ENCODE measurements at regions not wholly inside any gene's neighbourhood (a gene's known extent, or its start where the extent isn't known, plus 50 kb on each side); places are given as distances from the start of the nearest gene placed in this dataset.
"Not testable (repeated sequence)": the region's sequence is repeated elsewhere in the genome, so short reads cannot be mapped to it uniquely, and the experiment has no call there.

GRCh38 chr9:24881361-24881760 is 335.7 kb upstream of the IZUMO3 start:
- H2AFZ ChIP-seq (ENCODE audit: low read length) = no peak overlapping the region
- no peak overlapping the region for H3K4me2 ChIP-seq (ENCODE audit: extremely low read depth, insufficient read depth, low read length)
- H3K9me3 ChIP-seq (ENCODE audit: control insufficient read depth, insufficient read depth, low read depth, low read length) = no peaks in the 10 kb centered on the region
- H3K27ac ChIP-seq (ENCODE audit: insufficient read depth, low read length) = no peak overlapping the region
- no peaks in the 10 kb centered on the region for H3K27me3 ChIP-seq (ENCODE audit: control insufficient read depth, insufficient read depth, low read length)
- H3K9ac ChIP-seq (ENCODE audit: insufficient read depth, low read length) = no peak overlapping the region
- no peaks in the 10 kb centered on the region for H3K4me1 ChIP-seq (ENCODE audit: control insufficient read depth, extremely low read depth, insufficient read depth, low read length)
- no peaks in the 10 kb centered on the region for H4K20me1 ChIP-seq (ENCODE audit: control insufficient read depth, extremely low read depth, insufficient read depth, low read length)
- no peaks in the 10 kb centered on the region for H3K36me3 ChIP-seq (ENCODE audit: control insufficient read depth, insufficient read depth, low read length)
- H3K4me3 ChIP-seq (replicated peaks in 1 of 4; ENCODE audit: control extremely low read depth in 1 of 4, insufficient read depth in 1 of 4, low read depth in 3 of 4, low read length in 4 of 4) = no peak overlapping the region
- no peak for DNase-seq (ENCODE audit: low read depth in 2 of 2)
- no peaks in the 10 kb centered on the region for H3K79me2 ChIP-seq (ENCODE audit: control insufficient read depth, insufficient read depth, low read length)
- TF ChIP-seq CTCF (conservative IDR thresholded peaks at IDR 0.05 in 1 of 2, IDR thresholded peaks at IDR 0.05 in 1 of 2; ENCODE audit: low read depth in 1 of 2, low read length in 2 of 2) (no peak), EZH2 (IDR thresholded peaks at IDR 0.05; ENCODE audit: low read length, missing control alignments) (no peak)

- Histone ChIP-seq H3K4me3 (replicated peaks in 1 of 4; ENCODE audit: control extremely low read depth in 1 of 4, insufficient read depth in 1 of 4, low read depth in 3 of 4, low read length in 4 of 4) (no peak overlapping the region), H3K4me2 (ENCODE audit: extremely low read depth, insufficient read depth, low read length) (no peak overlapping the region), H4K20me1 (ENCODE audit: control insufficient read depth, extremely low read depth, insufficient read depth, low read length) (no peaks in the 10 kb centered on the region), H3K9ac (ENCODE audit: insufficient read depth, low read length) (no peak overlapping the region), H3K79me2 (ENCODE audit: control insufficient read depth, insufficient read depth, low read length) (no peaks in the 10 kb centered on the region), H3K4me1 (ENCODE audit: control insufficient read depth, extremely low read depth, insufficient read depth, low read length) (no peaks in the 10 kb centered on the region), H3K27me3 (ENCODE audit: control insufficient read depth, insufficient read depth, low read length) (no peaks in the 10 kb centered on the region), H3K9me3 (ENCODE audit: control insufficient read depth, insufficient read depth, low read depth, low read length) (no peaks in the 10 kb centered on the region), H3K36me3 (ENCODE audit: control insufficient read depth, insufficient read depth, low read length) (no peaks in the 10 kb centered on the region), H3K27ac (ENCODE audit: insufficient read depth, low read length) (no peak overlapping the region), H2AFZ (ENCODE audit: low read length) (no peak overlapping the region)
- no peak for DNase-seq (ENCODE audit: low read depth in 2 of 2)
- no peak for TF ChIP-seq CTCF (conservative IDR thresholded peaks at IDR 0.05 in 1 of 2, IDR thresholded peaks at IDR 0.05 in 1 of 2; ENCODE audit: low read depth in 1 of 2, low read length in 2 of 2)
Observed at GRCh38 chr9:24879591-24879990, 333.9 kb upstream of the IZUMO3 start.

- H4K20me1 ChIP-seq (ENCODE audit: control insufficient read depth, extremely low read depth, insufficient read depth, low read length); DNase-seq (ENCODE audit: low read depth in 2 of 2); H3K4me3 ChIP-seq (replicated peaks in 1 of 4; ENCODE audit: control extremely low read depth in 1 of 4, insufficient read depth in 1 of 4, low read depth in 3 of 4, low read length in 4 of 4); H3K9me3 ChIP-seq (ENCODE audit: control insufficient read depth, insufficient read depth, low read depth, low read length); H3K36me3 ChIP-seq (ENCODE audit: control insufficient read depth, insufficient read depth, low read length); H3K27ac ChIP-seq (ENCODE audit: insufficient read depth, low read length); H3K9ac ChIP-seq (ENCODE audit: insufficient read depth, low read length); H3K4me1 ChIP-seq (ENCODE audit: control insufficient read depth, extremely low read depth, insufficient read depth, low read length); H2AFZ ChIP-seq (ENCODE audit: low read length); H3K27me3 ChIP-seq (ENCODE audit: control insufficient read depth, insufficient read depth, low read length); H3K4me2 ChIP-seq (ENCODE audit: extremely low read depth, insufficient read depth, low read length); H3K79me2 ChIP-seq (ENCODE audit: control insufficient read depth, insufficient read depth, low read length): not testable (repeated sequence)
Observed at GRCh38 chr9:24856601-24857000, 310.9 kb upstream of the IZUMO3 start.
